Stimulated activated CD4-positive, alpha-beta T cell treated with anti-CD3 and anti-CD28 coated beads, TNF-alpha, amount 100 ng/mL, for 4 hours (primary cell): ENCODE measurements at regions not wholly inside any gene's neighbourhood (a gene's known extent, or its start where the extent isn't known, plus 50 kb on each side); places are given as distances from the start of the nearest gene placed in this dataset.

ENCODE experiments used
- DNase-seq, 3 experiments: peaks; one replicate each; pipeline ENCODE4 v3.0.0-alpha.2; 2020; ENCODE audit warnings: low read depth in 3 of 3

DNA sequence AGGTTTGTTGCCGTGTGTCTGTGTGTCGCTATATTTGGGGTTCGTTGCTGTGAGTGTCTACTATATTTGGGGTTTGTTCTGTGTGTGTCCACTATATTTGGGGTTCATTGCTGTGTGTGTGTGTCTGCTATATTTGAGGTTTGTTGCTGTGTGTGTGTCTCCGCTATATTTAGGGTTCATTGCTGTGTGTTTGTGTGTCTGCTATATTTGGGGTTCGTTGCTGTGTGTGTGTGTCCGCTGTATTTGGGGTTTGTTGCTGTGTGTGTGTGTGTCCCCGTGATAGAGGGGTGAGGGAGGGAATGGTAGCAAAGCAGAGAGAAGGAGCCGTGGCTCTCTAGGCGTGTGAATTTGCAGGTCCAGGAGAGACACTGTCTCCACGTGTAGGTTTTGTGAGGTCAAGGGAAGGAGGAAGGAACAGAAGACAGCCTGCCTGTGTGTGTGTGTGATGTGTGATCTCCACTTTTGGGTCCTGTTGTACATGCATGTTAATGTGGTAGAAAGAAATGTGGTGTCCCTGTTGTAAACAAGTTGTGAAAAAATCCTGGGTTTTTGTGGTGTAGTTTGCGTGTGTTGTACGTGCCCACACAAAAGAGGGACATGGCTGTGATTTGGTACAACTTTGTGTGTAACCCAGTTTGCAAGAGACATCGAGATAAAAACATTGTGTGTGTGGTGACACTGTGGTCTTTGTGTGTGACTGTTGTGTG is 56.3 kb upstream of the ECE1 start:
- no peak for DNase-seq

DNA sequence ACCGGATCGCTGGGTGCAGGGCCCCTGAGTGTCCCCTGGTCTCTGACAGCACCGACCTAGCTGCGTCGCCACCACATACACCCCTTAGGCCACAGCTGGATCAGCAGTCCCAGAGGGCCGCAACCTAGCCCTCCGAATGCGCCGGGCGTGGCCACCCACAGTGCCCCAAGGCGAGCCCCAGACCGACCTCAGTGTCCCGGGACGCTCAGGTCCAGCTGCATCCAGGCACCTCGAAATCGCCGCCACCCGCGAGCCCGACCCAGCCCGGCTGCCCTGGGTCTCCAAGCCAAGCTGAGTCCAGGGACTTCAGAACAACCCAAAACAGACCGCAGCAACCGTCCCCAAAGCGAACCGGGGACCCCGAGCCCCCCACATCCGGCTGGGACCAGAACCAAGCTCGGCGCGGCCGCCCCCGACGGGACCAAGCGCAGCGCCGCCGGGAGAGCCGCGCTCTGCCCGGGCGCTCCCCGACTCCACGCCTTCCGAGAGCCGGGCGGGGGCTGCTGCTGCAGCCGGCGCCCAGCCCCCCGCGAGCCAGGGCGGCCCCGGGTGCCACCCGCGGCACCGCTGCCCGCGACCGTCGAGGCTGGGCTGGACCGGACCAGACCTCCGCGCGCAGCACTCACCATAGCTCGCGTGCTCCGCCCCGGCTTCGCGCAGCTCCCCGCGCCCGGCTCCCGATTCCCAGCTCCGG is 54.6 kb upstream of the ECE1 start:
- no peak for DNase-seq

DNA sequence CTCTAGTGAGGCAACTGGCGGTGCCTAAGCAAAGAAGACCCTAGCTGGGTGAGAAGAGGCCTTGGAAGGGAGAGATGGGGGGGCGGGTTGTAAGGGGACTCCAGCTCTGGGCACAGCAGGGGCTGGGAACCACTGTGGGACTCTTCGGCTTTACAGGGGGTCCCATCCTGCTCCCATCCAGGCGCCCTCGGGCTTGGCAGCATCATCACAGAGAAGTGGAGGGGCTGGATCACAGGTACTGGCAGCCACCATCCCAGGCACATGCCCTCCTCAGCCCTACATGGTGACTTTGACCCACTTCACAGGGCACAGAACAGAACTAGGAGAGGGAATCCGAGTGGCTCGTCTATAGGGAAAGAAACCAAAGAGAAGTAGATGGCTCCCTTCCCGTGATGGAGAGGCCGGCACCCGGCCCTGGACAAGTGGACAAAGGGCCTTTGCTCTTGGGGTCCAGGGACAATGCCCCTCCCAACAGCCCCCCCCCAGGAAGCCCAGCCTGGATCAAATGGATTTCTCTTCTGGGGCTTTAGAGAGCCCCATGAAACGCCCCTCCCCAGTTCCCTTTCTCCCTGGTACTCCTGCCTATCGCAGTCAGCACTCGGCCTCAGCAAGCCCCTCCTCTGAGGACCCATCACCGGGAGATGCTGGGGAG is 54.0 kb upstream of the ECE1 start:
- DNase-seq, result no peak

DNA sequence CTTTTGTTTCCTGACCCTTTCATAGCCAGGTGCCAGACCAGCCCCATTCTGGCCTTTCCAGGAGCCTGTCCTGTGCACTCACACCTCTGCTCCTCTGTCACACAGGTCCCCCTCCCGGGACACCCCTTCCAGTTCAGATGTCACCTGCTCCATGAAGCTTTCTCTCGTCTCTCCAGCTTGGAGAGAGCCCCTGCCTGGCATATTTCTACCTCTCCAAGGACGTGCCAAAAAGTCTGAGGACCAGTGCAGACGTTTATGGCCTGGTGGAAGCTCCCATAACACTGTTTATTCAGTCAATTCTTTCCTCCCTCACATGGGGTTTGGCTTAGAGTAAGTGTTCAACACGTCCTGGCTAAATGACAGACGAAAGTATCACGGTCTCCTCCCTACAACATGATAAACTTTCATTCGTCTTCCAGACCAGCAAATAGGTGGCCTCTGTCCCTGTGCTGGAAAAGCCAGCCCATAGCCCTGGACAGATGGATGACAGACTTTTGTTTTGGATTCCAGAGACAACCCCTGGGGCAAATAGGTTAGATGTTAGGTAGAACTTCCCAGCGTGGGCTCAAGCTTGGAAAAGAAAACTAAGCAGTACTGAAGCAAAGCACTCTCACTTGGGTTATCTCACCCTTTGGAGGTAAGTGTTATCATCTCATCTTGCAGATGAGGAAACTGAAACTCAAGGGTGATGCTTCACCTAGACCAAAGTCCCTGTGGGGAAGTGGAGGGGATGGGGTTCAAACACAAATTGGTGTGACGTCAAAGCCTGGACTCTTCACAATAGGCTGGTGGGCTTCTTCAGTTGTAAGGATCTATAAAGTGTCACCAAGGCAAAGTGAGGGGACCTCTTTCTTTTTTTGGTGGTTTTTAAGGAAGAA is 52.9 kb upstream of the ECE1 start:
- DNase-seq, result no peak

DNA sequence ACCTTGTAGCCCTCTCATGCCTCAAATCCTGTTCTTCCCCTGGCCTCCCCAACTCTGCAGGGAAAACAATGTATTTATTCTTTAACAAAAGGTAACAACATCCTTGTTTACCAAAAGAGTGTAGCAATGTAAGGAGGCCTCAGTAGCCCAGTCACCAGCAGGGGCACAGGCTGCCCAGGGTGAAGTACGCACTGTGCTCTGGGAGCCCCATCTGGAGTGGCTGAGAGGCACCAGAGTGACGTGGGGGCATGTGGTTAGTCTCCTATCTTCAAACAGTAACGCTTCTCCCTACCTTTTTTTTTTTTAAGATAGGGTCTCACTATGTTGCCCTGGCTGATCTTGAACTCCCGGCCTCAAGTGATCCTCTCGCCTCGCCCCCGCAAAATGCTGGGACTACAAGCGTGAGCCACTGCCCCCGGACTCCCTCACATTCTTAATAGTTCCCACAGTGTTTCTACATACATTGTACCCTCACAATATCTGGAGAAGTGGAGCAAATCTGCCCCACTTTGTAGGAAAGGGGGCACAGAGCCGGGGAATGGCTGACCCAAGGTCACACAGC is 51.3 kb upstream of the ECE1 start:
- DNase-seq, result no peak

DNA sequence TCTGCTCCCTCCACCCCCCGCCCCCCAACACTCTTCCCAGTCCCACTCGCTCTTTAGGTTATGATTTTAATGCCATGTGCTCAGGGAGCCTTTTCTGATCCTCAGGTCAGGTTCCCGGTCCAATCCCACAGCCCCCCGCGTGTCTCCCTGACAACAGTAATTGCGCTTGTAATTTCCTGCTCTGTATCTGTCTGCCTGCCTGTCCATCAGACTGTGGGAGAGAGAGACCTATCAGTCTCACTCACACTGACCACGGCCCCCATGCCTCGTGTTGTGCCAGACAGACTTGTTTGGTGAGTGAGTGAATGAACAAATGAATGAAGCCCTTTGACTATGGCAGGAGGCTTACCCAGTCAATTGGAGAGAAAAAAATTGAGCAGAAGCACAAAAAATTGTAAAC is 50.8 kb upstream of the ECE1 start:
- no peak for DNase-seq

DNA sequence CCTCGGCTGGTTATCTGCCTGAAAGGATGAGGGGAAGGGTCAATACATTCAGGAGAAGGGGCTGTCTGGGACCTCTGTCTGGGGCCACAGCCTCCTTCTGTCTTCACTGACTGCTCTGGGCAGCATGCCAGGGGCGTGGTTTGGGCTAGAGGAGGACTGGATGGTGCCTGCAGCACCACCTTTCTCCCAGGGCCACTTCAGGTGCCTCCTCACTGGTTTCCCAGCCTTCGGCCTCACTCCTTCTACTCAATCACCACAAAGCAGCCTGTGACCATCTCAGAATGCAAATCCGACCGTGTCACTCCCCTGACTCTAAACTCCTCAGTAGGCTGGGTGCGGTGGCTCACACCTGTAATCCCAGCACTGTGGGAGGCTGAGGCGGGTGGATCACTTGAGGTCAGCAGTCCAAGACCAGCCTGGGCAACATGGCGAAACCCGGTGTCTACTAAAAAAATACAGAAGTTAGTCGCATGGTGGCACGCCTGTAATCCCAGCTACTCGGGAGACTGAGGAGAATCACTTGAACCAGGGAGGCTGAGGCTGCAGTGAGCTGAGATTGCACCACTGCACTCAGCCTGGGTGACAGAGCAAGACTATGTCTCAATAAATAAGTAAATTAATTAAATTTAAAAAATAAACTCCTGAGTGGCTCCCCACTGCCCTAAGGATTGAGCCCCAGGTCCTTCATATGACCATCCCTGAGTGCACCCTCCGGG is 50.1 kb upstream of the ECE1 start:
- DNase-seq, result no peak
